A172 (cell line): ENCODE measurements at regions not wholly inside any gene's neighbourhood (a gene's known extent, or its start where the extent isn't known, plus 50 kb on each side); places are given as distances from the start of the nearest gene placed in this dataset.
"Not testable (repeated sequence)": the region's sequence is repeated elsewhere in the genome, so short reads cannot be mapped to it uniquely, and the experiment has no call there.

Source experiments
- DNase-seq: peaks from one replicate; pipeline ENCODE4 v3.0.0-alpha.2; 2015; ENCODE audit warnings: low spot score

DNA sequence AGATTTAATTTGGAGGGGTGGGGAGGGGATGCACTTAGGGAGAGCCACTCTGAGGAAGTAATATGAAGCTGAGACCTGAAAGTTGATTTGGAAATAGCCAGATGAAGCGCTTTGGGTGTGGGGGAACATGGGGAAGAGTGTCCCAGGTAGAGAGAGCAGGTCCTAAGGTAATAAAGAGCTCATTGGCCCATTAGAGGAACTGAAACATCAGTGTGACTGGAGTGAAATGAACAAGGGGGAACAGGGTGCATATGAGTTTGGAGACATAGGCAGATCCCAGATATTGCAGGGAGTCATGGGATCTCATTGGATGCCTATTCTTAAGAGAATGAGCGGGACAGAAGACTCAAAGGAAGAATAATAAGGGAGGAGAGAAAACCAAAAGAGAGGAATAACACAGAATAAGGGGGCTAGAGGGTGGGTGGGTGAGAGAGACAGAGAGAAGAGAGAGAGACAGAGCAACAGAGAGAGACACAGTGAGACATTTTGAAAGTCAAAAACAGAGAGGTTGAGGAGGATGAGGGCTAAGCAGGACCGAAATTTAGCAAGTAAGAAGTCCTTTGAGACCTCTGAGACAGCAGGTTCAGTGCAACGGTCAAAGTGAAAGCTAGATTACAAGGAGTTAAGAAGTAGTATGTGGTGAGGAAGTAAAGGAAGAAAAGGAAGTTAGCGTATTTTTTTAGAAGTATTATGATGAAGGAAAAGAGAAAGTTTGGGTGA lies 54.1 kb upstream of the NOTCH2NLA start:
- not testable (repeated sequence) for DNase-seq

DNA sequence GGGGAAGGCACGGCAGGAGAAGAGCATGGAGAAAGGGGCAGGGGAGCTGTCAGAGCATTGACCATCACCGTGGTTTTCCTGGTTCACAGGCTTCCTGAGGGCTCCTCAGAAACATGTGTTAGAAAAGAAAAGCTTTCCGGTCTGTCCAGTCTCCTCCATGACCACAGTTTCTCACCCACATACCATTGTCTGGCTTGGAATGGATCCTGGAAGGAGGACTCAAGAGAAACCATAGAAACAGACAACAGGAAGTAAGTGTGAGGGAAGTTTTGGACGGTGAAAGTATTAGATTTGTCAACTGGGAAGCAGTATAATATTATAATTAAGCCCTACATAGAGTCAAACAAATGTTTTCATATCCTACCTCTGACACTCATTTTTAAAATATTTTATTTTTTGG lies 52.7 kb upstream of the NOTCH2NLA start:
- DNase-seq = not testable (repeated sequence)

DNA sequence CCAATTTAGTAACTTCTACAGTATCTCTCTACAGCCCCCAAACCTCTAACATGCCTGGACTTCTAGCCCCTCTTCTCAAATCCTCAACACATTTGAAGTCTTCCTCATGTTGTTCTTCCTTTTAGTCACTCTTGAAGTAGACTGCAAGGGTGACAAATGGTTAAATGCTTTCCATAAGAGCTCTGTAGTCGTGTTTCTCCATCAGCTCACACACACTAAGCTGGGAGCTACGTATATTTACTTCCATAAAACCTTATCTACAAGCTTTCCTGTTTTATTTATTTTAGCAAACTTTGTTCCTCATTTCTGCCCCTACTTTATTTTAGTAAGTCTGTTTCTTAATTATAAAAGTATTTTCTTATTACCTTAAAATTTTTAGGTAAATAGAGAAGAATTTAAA lies 49.9 kb upstream of the NOTCH2NLA start:
- DNase-seq = not testable (repeated sequence)
